Putamen (tissue), 1 donor: ENCODE measurements at regions not wholly inside any gene's neighbourhood (a gene's known extent, or its start where the extent isn't known, plus 50 kb on each side); places are given as distances from the start of the nearest gene placed in this dataset.
"Not testable (repeated sequence)": the region's sequence is repeated elsewhere in the genome, so short reads cannot be mapped to it uniquely, and the experiment has no call there.

ENCODE experiments used
- DNase-seq: peaks from one replicate; pipeline ENCODE4 v3.0.0-alpha.2; 2016; ENCODE audit warnings: low spot score

- DNase-seq = not testable (repeated sequence)
Measured at GRCh38 chr20:30508382-30508781, 749.1 kb upstream of the DEFB115 start.

- DNase-seq = no peak
Measured at GRCh38 chr20:30511322-30512030, 746.0 kb upstream of the DEFB115 start.

GRCh38 chr20:30513050-30513628, 744.3 kb upstream of the DEFB115 start:
- DNase-seq = no peak

- DNase-seq = not testable (repeated sequence)
Measured at GRCh38 chr20:30515915-30516314, 741.5 kb upstream of the DEFB115 start.

GRCh38 chr20:30518906-30519305, 738.6 kb upstream of the DEFB115 start:
- not testable (repeated sequence) for DNase-seq

- not testable (repeated sequence) for DNase-seq
Measured at GRCh38 chr20:30521686-30522415, 735.6 kb upstream of the DEFB115 start.

- DNase-seq = not testable (repeated sequence)
Measured at GRCh38 chr20:30524155-30524554, 733.3 kb upstream of the DEFB115 start.

GRCh38 chr20:30524761-30525160, 732.7 kb upstream of the DEFB115 start:
- DNase-seq = not testable (repeated sequence)

GRCh38 chr20:30533653-30534052, 723.8 kb upstream of the DEFB115 start:
- DNase-seq = not testable (repeated sequence)

GRCh38 chr20:30537459-30537858, 720.0 kb upstream of the DEFB115 start:
- peak; percentile 74 for DNase-seq

- not testable (repeated sequence) for DNase-seq
Measured at GRCh38 chr20:30540330-30541069, 717.0 kb upstream of the DEFB115 start.

GRCh38 chr20:30551236-30551635, 706.2 kb upstream of the DEFB115 start:
- not testable (repeated sequence) for DNase-seq

- DNase-seq = not testable (repeated sequence)
Measured at GRCh38 chr20:30556797-30557196, 700.7 kb upstream of the DEFB115 start.

- DNase-seq = not testable (repeated sequence)
Measured at GRCh38 chr20:30565086-30565485, 692.4 kb upstream of the DEFB115 start.

- DNase-seq = not testable (repeated sequence)
Measured at GRCh38 chr20:30569867-30570266, 687.6 kb upstream of the DEFB115 start.

GRCh38 chr20:30570622-30571021, 686.8 kb upstream of the DEFB115 start:
- DNase-seq = not testable (repeated sequence)

- DNase-seq = not testable (repeated sequence)
Measured at GRCh38 chr20:30574337-30574736, 683.1 kb upstream of the DEFB115 start.

- not testable (repeated sequence) for DNase-seq
Measured at GRCh38 chr20:30579069-30579468, 678.4 kb upstream of the DEFB115 start.

GRCh38 chr20:30579824-30580438, 677.5 kb upstream of the DEFB115 start:
- peak; percentile 82 for DNase-seq

GRCh38 chr20:30581839-30582238, 675.6 kb upstream of the DEFB115 start:
- DNase-seq = peak; percentile 21

GRCh38 chr20:30584403-30584802, 673.1 kb upstream of the DEFB115 start:
- not testable (repeated sequence) for DNase-seq
